ENCODE measurements at regions not wholly inside any gene's neighbourhood (a gene's known extent, or its start where the extent isn't known, plus 50 kb on each side); places are given as distances from the start of the nearest gene placed in this dataset.

- no peaks in the 10 kb centered on the region for H3K36me3 ChIP-seq (ENCODE audit: control insufficient read depth, low read length)
- H3K4me1 ChIP-seq (ENCODE audit: control insufficient read depth, low read length): no peaks in the 10 kb centered on the region
- H3K79me2 ChIP-seq (ENCODE audit: control insufficient read depth, low read length): no peaks in the 10 kb centered on the region
- H3F3A ChIP-seq (ENCODE audit: control insufficient read depth, insufficient read depth): no peaks in the 10 kb centered on the region
- TF ChIP-seq EZH2phosphoT487 (IDR thresholded peaks at IDR 0.05; ENCODE audit: borderline replicate concordance, low read length): no peak
- H3K27me3 ChIP-seq (ENCODE audit: control insufficient read depth, low read length): no peaks in the 10 kb centered on the region
- no peak overlapping the region for H3K27ac ChIP-seq (ENCODE audit: low read depth, low read length)
- no peak overlapping the region for H3K4me3 ChIP-seq (ENCODE audit: low read length)
- H3K9me2 ChIP-seq (replicated peaks; ENCODE audit: control insufficient read depth, low read length): no peaks in the 10 kb centered on the region
- no peaks in the 10 kb centered on the region for H4K20me1 ChIP-seq (ENCODE audit: control insufficient read depth, insufficient read depth, low read depth, low read length)
- H3K4me2 ChIP-seq (ENCODE audit: low read length): no peak overlapping the region
- H3K9me3 ChIP-seq (ENCODE audit: control insufficient read depth, insufficient read depth, low read length): no peaks in the 10 kb centered on the region
Observed at GRCh38 chr22:46092011-46092410, 58.3 kb upstream of the PPARA start.

- no peaks in the 10 kb centered on the region for H3K4me1 ChIP-seq (ENCODE audit: control insufficient read depth, low read length)
- H3F3A ChIP-seq (ENCODE audit: control insufficient read depth, insufficient read depth): no peaks in the 10 kb centered on the region
- no peaks in the 10 kb centered on the region for H3K36me3 ChIP-seq (ENCODE audit: control insufficient read depth, low read length)
- no peaks in the 10 kb centered on the region for H3K79me2 ChIP-seq (ENCODE audit: control insufficient read depth, low read length)
- no peak overlapping the region for H3K4me2 ChIP-seq (ENCODE audit: low read length)
- TF ChIP-seq EZH2phosphoT487 (IDR thresholded peaks at IDR 0.05; ENCODE audit: borderline replicate concordance, low read length): no peak
- TF ChIP-seq CTCF (IDR thresholded peaks at IDR 0.05; ENCODE audit: low read depth, low read length, poor library complexity, severe bottlenecking): no peak
- no peak overlapping the region for H3K27ac ChIP-seq (ENCODE audit: low read depth, low read length)
- H4K20me1 ChIP-seq (ENCODE audit: control insufficient read depth, insufficient read depth, low read depth, low read length): no peaks in the 10 kb centered on the region
- no peak overlapping the region for H3K4me3 ChIP-seq (ENCODE audit: low read length)
- H3K9me2 ChIP-seq (replicated peaks; ENCODE audit: control insufficient read depth, low read length): no peaks in the 10 kb centered on the region
- H3K27me3 ChIP-seq (ENCODE audit: control insufficient read depth, low read length): no peaks in the 10 kb centered on the region
- H3K9me3 ChIP-seq (ENCODE audit: control insufficient read depth, insufficient read depth, low read length): no peaks in the 10 kb centered on the region
Observed at GRCh38 chr22:46092670-46093410, 57.5 kb upstream of the PPARA start.

- Histone ChIP-seq H3K4me2 (ENCODE audit: low read length) (no peak overlapping the region), H3K27ac (ENCODE audit: low read depth, low read length) (no peak overlapping the region), H3K9me2 (replicated peaks; ENCODE audit: control insufficient read depth, low read length) (no peaks in the 10 kb centered on the region), H3K79me2 (ENCODE audit: control insufficient read depth, low read length) (no peaks in the 10 kb centered on the region), H3K9me3 (ENCODE audit: control insufficient read depth, insufficient read depth, low read length) (no peaks in the 10 kb centered on the region), H3K27me3 (ENCODE audit: control insufficient read depth, low read length) (no peaks in the 10 kb centered on the region), H4K20me1 (ENCODE audit: control insufficient read depth, insufficient read depth, low read depth, low read length) (no peaks in the 10 kb centered on the region), H3F3A (ENCODE audit: control insufficient read depth, insufficient read depth) (no peaks in the 10 kb centered on the region), H3K4me3 (ENCODE audit: low read length) (no peak overlapping the region), H3K4me1 (ENCODE audit: control insufficient read depth, low read length) (no peaks in the 10 kb centered on the region), H3K36me3 (ENCODE audit: control insufficient read depth, low read length) (no peaks in the 10 kb centered on the region)
- TF ChIP-seq EZH2phosphoT487 (IDR thresholded peaks at IDR 0.05; ENCODE audit: borderline replicate concordance, low read length) (no peak), CTCF (IDR thresholded peaks at IDR 0.05; ENCODE audit: low read depth, low read length, poor library complexity, severe bottlenecking) (no peak)
Observed at GRCh38 chr22:46093796-46094195, 56.5 kb upstream of the PPARA start.

- Histone ChIP-seq H3F3A (ENCODE audit: control insufficient read depth, insufficient read depth) (no peaks in the 10 kb centered on the region), H3K9me2 (replicated peaks; ENCODE audit: control insufficient read depth, low read length) (no peaks in the 10 kb centered on the region), H3K27ac (ENCODE audit: low read depth, low read length) (no peak overlapping the region), H3K4me2 (ENCODE audit: low read length) (no peak overlapping the region), H3K79me2 (ENCODE audit: control insufficient read depth, low read length) (no peaks in the 10 kb centered on the region), H3K36me3 (ENCODE audit: control insufficient read depth, low read length) (no peaks in the 10 kb centered on the region), H3K4me1 (ENCODE audit: control insufficient read depth, low read length) (no peaks in the 10 kb centered on the region), H3K4me3 (ENCODE audit: low read length) (no peak overlapping the region), H4K20me1 (ENCODE audit: control insufficient read depth, insufficient read depth, low read depth, low read length) (no peaks in the 10 kb centered on the region), H3K9me3 (ENCODE audit: control insufficient read depth, insufficient read depth, low read length) (no peaks in the 10 kb centered on the region), H3K27me3 (ENCODE audit: control insufficient read depth, low read length) (no peaks in the 10 kb centered on the region)
- TF ChIP-seq CTCF (IDR thresholded peaks at IDR 0.05; ENCODE audit: low read depth, low read length, poor library complexity, severe bottlenecking): no peak
- TF ChIP-seq EZH2phosphoT487 (IDR thresholded peaks at IDR 0.05; ENCODE audit: borderline replicate concordance, low read length): no peak
Observed at GRCh38 chr22:46094676-46095075, 55.6 kb upstream of the PPARA start.
